HG03457 (cell line): ENCODE measurements at regions not wholly inside any gene's neighbourhood (a gene's known extent, or its start where the extent isn't known, plus 50 kb on each side); places are given as distances from the start of the nearest gene placed in this dataset.
"Not testable (repeated sequence)": the region's sequence is repeated elsewhere in the genome, so short reads cannot be mapped to it uniquely, and the experiment has no call there.

Experiments used
- ATAC-seq: cut with Tn5 transposase; IDR thresholded peaks from one replicate; pipeline ENCODE4 v1.9.1; 2021; ENCODE audit warnings: moderate number of reproducible peaks; ENCODE audit not compliant: unreplicated experiment

- no peak for ATAC-seq
These were observed 132.2 kb downstream of the OR13A1 start for GRCh38 chr10:45183174-45183573.

GRCh38 chr10:45197816-45198485 is 117.5 kb downstream of the OR13A1 start:
- ATAC-seq = no peak

GRCh38 chr10:45198486-45199204 is 116.8 kb downstream of the OR13A1 start:
- no peak for ATAC-seq

- no peak for ATAC-seq
These were observed 116.1 kb downstream of the OR13A1 start for GRCh38 chr10:45199205-45199740.

GRCh38 chr10:45201271-45201670 is 114.1 kb downstream of the OR13A1 start:
- ATAC-seq = no peak

- ATAC-seq = no peak
These were observed 113.2 kb downstream of the OR13A1 start for GRCh38 chr10:45202242-45202641.

GRCh38 chr10:45204954-45205775 is 110.2 kb downstream of the OR13A1 start:
- no peak for ATAC-seq

- ATAC-seq = no peak
These were observed 105.5 kb downstream of the OR13A1 start for GRCh38 chr10:45209888-45210287.

GRCh38 chr10:45211576-45211975 is 103.8 kb downstream of the OR13A1 start:
- no peak for ATAC-seq

- no peak for ATAC-seq
These were observed 96.0 kb downstream of the OR13A1 start for GRCh38 chr10:45219416-45219815.

GRCh38 chr10:45220931-45221330 is 94.5 kb downstream of the OR13A1 start:
- no peak for ATAC-seq

GRCh38 chr10:45224219-45224841 is 91.1 kb downstream of the OR13A1 start:
- ATAC-seq = no peak

GRCh38 chr10:45227042-45227441 is 88.4 kb downstream of the OR13A1 start:
- ATAC-seq = no peak

- no peak for ATAC-seq
These were observed 88.0 kb downstream of the OR13A1 start for GRCh38 chr10:45227456-45227855.

- no peak for ATAC-seq
These were observed 85.6 kb downstream of the OR13A1 start for GRCh38 chr10:45229823-45230222.

GRCh38 chr10:45235260-45235769 is 80.1 kb downstream of the OR13A1 start:
- ATAC-seq = not testable (repeated sequence)

- ATAC-seq = no peak
These were observed 79.6 kb downstream of the OR13A1 start for GRCh38 chr10:45235798-45236220.

GRCh38 chr10:45238896-45239295 is 76.5 kb downstream of the OR13A1 start:
- no peak for ATAC-seq

- ATAC-seq = no peak
These were observed 75.8 kb downstream of the OR13A1 start for GRCh38 chr10:45239642-45240041.

- no peak for ATAC-seq
These were observed 73.4 kb downstream of the OR13A1 start for GRCh38 chr10:45241865-45242520.
